HepG2 (cell line): ENCODE measurements at regions not wholly inside any gene's neighbourhood (a gene's known extent, or its start where the extent isn't known, plus 50 kb on each side); places are given as distances from the start of the nearest gene placed in this dataset.
A peak's percentile ranks its signal among the peaks of the same experiment; 100 is the strongest.

ENCODE experiments used
- FOSL2 ChIP-seq: sonication (generic); formaldehyde crosslinking; IDR thresholded peaks from 2 replicates; pipeline ENCODE4 v1.4.0; 2020; ENCODE audit warnings: missing genetic modification reagents
- GATAD2A ChIP-seq: IDR thresholded peaks from 2 replicates; pipeline ENCODE4 v1.6.1; 2016
- HOXA7 ChIP-seq: sonication (generic); formaldehyde crosslinking; IDR thresholded peaks from 2 replicates; pipeline ENCODE4 v1.8.1; 2022; ENCODE audit warnings: mild to moderate bottlenecking, missing genetic modification reagents, moderate library complexity
- NCOR1 ChIP-seq: fragments of 200-600 bp; sonication (generic); IDR thresholded peaks from 2 replicates; pipeline ENCODE4 v1.7.0; 2017; ENCODE audit warnings: antibody characterized with exemption, low read length, borderline replicate concordance
- SIN3A ChIP-seq: IDR thresholded peaks from 2 replicates; pipeline ENCODE4 v1.6.1; 2011; ENCODE audit warnings: low read depth, mild to moderate bottlenecking, control low read depth, low read length, borderline replicate concordance
- SMAD3 ChIP-seq: sonication (generic); formaldehyde crosslinking; IDR thresholded peaks from 2 replicates; pipeline ENCODE4 v1.4.0; 2020; ENCODE audit warnings: missing genetic modification reagents
- SOX5 ChIP-seq: IDR thresholded peaks from 2 replicates; pipeline ENCODE4 v1.6.1; 2016; ENCODE audit warnings: borderline replicate concordance
- ZNF124 ChIP-seq: sonication (generic); formaldehyde crosslinking; IDR thresholded peaks from 2 replicates; pipeline ENCODE4 v1.4.0; 2020; ENCODE audit warnings: missing genetic modification reagents
- ZNF7 ChIP-seq: IDR thresholded peaks from 2 replicates; pipeline ENCODE4 v1.6.1; 2016; ENCODE audit warnings: missing biosample characterization, missing genetic modification reagents
- ZNF792 ChIP-seq: IDR thresholded peaks from 2 replicates; pipeline ENCODE4 v1.6.1; 2016
- TF ChIP-seq, protein P1 (sequence below): sonication (generic); formaldehyde crosslinking; IDR thresholded peaks from 2 replicates; pipeline ENCODE4 v1.5.0; 2020; ENCODE audit warnings: missing genetic modification reagents
- TF ChIP-seq, protein P2 (sequence below): IDR thresholded peaks from 2 replicates; pipeline ENCODE4 v1.6.1; 2018; ENCODE audit warnings: missing genetic modification reagents, mild to moderate bottlenecking, missing compliant biosample characterization
- TF ChIP-seq, protein P3 (sequence below): sonication (generic); formaldehyde crosslinking; IDR thresholded peaks from 2 replicates; pipeline ENCODE4 v1.5.0; 2020; ENCODE audit warnings: missing genetic modification reagents, mild to moderate bottlenecking, borderline replicate concordance
- TF ChIP-seq, protein P4 (sequence below), 2 experiments: IDR thresholded peaks; 2 replicates each; pipeline ENCODE4 v1.6.1; 2011 to 2012; ENCODE audit warnings: low read length in 2 of 2, borderline replicate concordance in 1 of 2, low read depth in 1 of 2, mild to moderate bottlenecking in 1 of 2, moderate library complexity in 1 of 2
- TF ChIP-seq, protein P5 (sequence below), 2 experiments: fragments of 450-650 bp in 1 of 2; sonication (generic) in 1 of 2; formaldehyde crosslinking; IDR thresholded peaks; 2 replicates each; pipeline versions ENCODE4 v1.5.0 to v1.8.0; 2020 to 2022; ENCODE audit warnings: mild to moderate bottlenecking in 1 of 2, missing genetic modification reagents in 1 of 2
- TF ChIP-seq, protein P6 (sequence below): sonication (generic); formaldehyde crosslinking; conservative IDR thresholded peaks from 2 replicates; pipeline ENCODE4 v1.4.0; 2020; ENCODE audit warnings: missing genetic modification reagents
- TF ChIP-seq, protein P7 (sequence below): IDR thresholded peaks from 2 replicates; pipeline ENCODE4 v1.6.1; 2016; ENCODE audit warnings: missing biosample characterization, missing genetic modification reagents, low read depth

DNA sequence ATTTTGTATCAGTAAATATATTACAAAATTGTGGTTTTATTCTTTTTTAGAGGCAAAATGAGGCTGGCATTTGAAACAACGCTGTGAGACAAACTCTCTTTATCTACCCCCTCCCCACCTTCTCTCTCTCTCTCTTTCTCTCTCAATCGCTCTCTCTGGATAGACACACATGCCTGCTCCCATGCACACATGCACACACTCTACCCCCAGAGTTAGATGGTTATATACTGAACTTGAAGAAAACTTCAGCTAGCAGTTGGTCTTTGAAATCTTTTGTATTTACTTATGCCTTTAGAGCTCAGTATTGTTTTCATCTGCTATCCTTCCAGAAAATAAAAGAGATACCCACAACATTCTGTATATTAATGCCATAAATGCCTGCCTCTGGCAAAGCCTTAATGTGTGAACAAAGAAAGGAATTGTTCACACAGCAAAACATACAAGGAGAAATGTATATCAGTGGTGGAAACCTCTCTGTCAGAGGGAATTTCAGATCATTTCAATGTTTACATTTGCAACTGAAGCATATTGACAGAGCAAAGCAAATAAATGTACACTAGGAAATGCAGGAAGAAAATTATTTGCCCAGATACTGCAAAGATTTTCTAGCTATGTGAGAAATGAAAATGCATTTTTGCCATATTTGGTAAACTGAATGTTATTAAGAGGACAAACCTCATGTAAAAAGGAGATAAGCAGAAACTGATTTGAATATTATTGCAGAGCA, 217.0 kb upstream of the UBE2E3 start (continued):
- TF ChIP-seq, protein P1, sequence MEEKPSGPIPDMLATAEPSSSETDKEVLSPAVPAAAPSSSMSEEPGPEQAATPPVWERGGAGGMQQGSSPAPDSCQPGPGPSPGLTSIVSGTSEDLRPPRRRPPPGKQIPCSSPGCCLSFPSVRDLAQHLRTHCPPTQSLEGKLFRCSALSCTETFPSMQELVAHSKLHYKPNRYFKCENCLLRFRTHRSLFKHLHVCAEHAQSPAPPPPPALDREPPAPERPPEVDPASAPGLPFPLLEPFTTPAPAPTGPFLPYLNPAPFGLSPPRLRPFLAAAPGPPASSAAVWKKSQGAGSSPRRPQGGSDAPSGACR (CRISPR knock-in tag), result 0 out of 2 replicates have a peak, but pooled peaks have one; percentile 36
- TF ChIP-seq, protein P2, sequence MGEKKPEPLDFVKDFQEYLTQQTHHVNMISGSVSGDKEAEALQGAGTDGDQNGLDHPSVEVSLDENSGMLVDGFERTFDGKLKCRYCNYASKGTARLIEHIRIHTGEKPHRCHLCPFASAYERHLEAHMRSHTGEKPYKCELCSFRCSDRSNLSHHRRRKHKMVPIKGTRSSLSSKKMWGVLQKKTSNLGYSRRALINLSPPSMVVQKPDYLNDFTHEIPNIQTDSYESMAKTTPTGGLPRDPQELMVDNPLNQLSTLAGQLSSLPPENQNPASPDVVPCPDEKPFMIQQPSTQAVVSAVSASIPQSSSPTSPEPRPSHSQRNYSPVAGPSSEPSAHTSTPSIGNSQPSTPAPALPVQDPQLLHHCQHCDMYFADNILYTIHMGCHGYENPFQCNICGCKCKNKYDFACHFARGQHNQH (CRISPR knock-in tag), result no peak; the same call in 1 of the 2 replicates
- TF ChIP-seq SOX5 (CRISPR knock-in tag) (peak; percentile 94), FOSL2 (CRISPR knock-in tag) (peak; percentile 16; the same call in 1 of the 2 replicates), ZNF124 (peak; percentile 29; the same call in 1 of the 2 replicates), HOXA7 (CRISPR knock-in tag) (no peak), ZNF792 (CRISPR knock-in tag) (0 out of 2 replicates have a peak, but pooled peaks have one; percentile 46), NCOR1 (peak; percentile 26; the same call in 1 of the 2 replicates), SMAD3 (peak; percentile 86), SIN3A (no peak), ZNF7 (CRISPR knock-in tag) (0 out of 2 replicates have a peak, but pooled peaks have one; percentile 33), GATAD2A (CRISPR knock-in tag) (peak; percentile 99)
- TF ChIP-seq, protein P3, sequence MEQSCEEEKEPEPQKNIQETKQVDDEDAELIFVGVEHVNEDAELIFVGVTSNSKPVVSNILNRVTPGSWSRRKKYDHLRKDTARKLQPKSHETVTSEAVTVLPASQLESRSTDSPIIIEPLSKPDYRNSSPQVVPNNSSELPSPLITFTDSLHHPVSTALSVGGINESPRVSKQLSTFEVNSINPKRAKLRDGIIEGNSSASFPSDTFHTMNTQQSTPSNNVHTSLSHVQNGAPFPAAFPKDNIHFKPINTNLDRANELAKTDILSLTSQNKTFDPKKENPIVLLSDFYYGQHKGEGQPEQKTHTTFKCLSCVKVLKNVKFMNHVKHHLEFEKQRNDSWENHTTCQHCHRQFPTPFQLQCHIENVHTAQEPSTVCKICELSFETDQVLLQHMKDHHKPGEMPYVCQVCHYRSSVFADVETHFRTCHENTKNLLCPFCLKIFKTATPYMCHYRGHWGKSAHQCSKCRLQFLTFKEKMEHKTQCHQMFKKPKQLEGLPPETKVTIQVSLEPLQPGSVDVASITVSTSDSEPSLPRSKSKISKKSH (CRISPR knock-in tag), result no peak
- TF ChIP-seq, protein P4, sequence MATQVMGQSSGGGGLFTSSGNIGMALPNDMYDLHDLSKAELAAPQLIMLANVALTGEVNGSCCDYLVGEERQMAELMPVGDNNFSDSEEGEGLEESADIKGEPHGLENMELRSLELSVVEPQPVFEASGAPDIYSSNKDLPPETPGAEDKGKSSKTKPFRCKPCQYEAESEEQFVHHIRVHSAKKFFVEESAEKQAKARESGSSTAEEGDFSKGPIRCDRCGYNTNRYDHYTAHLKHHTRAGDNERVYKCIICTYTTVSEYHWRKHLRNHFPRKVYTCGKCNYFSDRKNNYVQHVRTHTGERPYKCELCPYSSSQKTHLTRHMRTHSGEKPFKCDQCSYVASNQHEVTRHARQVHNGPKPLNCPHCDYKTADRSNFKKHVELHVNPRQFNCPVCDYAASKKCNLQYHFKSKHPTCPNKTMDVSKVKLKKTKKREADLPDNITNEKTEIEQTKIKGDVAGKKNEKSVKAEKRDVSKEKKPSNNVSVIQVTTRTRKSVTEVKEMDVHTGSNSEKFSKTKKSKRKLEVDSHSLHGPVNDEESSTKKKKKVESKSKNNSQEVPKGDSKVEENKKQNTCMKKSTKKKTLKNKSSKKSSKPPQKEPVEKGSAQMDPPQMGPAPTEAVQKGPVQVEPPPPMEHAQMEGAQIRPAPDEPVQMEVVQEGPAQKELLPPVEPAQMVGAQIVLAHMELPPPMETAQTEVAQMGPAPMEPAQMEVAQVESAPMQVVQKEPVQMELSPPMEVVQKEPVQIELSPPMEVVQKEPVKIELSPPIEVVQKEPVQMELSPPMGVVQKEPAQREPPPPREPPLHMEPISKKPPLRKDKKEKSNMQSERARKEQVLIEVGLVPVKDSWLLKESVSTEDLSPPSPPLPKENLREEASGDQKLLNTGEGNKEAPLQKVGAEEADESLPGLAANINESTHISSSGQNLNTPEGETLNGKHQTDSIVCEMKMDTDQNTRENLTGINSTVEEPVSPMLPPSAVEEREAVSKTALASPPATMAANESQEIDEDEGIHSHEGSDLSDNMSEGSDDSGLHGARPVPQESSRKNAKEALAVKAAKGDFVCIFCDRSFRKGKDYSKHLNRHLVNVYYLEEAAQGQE (IDR thresholded peaks at IDR 0.05; ENCODE audit: borderline replicate concordance in 1 of 2, low read depth in 1 of 2, low read length in 2 of 2), result peak in 1 of 2 experiments; percentile 59; a peak in 1 of 4 replicates
- TF ChIP-seq, protein P5, sequence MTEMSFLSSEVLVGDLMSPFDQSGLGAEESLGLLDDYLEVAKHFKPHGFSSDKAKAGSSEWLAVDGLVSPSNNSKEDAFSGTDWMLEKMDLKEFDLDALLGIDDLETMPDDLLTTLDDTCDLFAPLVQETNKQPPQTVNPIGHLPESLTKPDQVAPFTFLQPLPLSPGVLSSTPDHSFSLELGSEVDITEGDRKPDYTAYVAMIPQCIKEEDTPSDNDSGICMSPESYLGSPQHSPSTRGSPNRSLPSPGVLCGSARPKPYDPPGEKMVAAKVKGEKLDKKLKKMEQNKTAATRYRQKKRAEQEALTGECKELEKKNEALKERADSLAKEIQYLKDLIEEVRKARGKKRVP (CRISPR knock-in tag; IDR thresholded peaks at IDR 0.05), result peak in 1 of 2 experiments; percentile 84; a peak in 2 of 4 replicates
- TF ChIP-seq, protein P6, sequence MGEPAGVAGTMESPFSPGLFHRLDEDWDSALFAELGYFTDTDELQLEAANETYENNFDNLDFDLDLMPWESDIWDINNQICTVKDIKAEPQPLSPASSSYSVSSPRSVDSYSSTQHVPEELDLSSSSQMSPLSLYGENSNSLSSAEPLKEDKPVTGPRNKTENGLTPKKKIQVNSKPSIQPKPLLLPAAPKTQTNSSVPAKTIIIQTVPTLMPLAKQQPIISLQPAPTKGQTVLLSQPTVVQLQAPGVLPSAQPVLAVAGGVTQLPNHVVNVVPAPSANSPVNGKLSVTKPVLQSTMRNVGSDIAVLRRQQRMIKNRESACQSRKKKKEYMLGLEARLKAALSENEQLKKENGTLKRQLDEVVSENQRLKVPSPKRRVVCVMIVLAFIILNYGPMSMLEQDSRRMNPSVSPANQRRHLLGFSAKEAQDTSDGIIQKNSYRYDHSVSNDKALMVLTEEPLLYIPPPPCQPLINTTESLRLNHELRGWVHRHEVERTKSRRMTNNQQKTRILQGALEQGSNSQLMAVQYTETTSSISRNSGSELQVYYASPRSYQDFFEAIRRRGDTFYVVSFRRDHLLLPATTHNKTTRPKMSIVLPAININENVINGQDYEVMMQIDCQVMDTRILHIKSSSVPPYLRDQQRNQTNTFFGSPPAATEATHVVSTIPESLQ, result no peak
- TF ChIP-seq, protein P7, sequence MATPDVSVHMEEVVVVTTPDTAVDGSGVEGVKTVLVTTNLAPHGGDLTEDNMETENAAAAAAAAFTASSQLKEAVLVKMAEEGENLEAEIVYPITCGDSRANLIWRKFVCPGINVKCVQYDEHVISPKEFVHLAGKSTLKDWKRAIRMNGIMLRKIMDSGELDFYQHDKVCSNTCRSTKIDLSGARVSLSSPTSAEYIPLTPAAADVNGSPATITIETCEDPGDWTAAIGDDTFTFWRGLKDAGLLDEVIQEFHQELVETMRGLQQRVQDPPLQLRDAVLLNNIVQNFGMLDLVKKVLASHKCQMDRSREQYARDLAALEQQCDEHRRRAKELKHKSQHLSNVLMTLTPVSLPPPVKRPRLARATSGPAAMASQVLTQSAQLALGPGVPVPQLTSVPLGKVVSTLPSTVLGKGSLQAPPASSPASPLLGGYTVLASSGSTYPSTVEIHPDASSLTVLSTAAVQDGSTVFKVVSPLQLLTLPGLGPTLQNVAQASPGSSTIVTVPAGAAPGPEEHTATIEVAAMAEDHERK (CRISPR knock-in tag), result no peak
